Naive thymus-derived CD4-positive, alpha-beta T cell (primary cell): ENCODE measurements at regions not wholly inside any gene's neighbourhood (a gene's known extent, or its start where the extent isn't known, plus 50 kb on each side); places are given as distances from the start of the nearest gene placed in this dataset.
A peak's percentile ranks its signal among the peaks of the same experiment; 100 is the strongest.

Experiments used
- ATAC-seq: fragments of 150-1000 bp; cut with Tn5 transposase; 2 replicates; pipeline ENCODE4 v1.10.0; 2021; ENCODE audit warnings: mild to moderate bottlenecking, moderate library complexity
- CTCF ChIA-PET: fragments of 350-600 bp; sonication (Branson Sonifier 250); formaldehyde crosslinking; loops from one replicate; lab custom pipeline; 2021; ENCODE audit warnings: antibody characterized with exemption; lab: Charles Lee
- POLR2A ChIA-PET: fragments of 350-600 bp; sonication (Branson Sonifier 250); formaldehyde crosslinking; loops from one replicate; lab custom pipeline; 2021; ENCODE audit warnings: antibody characterized with exemption, inconsistent platforms; lab: Charles Lee
- DNase-seq, 9 donors: peaks; one replicate each; pipeline versions ENCODE4 v3.0.0 to v3.0.0-alpha.2; 2020 to 2022; ENCODE audit warnings: mixed read lengths in 1 of 9
- H3K27ac ChIP-seq: one replicate; pipeline ENCODE4 v1.7.0; 2013; ENCODE audit warnings: mild to moderate bottlenecking, low read depth, low read length, moderate library complexity
- H3K27me3 ChIP-seq, 2 donors: one replicate each; pipeline ENCODE4 v1.7.0; 2013; ENCODE audit warnings: low read length in 2 of 2, mild to moderate bottlenecking in 2 of 2, moderate library complexity in 2 of 2; ENCODE audit not compliant: control insufficient read depth in 2 of 2, insufficient read depth in 2 of 2
- H3K36me3 ChIP-seq, 3 experiments: 1 replicate in 2 of 3; 2 replicates in 1 of 3; pipeline ENCODE4 v1.7.0; 2013; ENCODE audit warnings: low read length in 3 of 3, mild to moderate bottlenecking in 3 of 3, moderate library complexity in 1 of 3; ENCODE audit not compliant: insufficient read depth in 3 of 3, control insufficient read depth in 2 of 3
- H3K4me1 ChIP-seq, 2 donors: one replicate each; pipeline ENCODE4 v1.7.0; 2013; ENCODE audit warnings: low read length in 2 of 2, mild to moderate bottlenecking in 2 of 2, moderate library complexity in 1 of 2; ENCODE audit not compliant: control insufficient read depth in 2 of 2, insufficient read depth in 2 of 2
- H3K4me3 ChIP-seq: 2 replicates; pipeline ENCODE4 v1.7.0; 2013; ENCODE audit warnings: mild to moderate bottlenecking, low read length
- H3K9me3 ChIP-seq, 3 experiments: 1 replicate in 2 of 3; 2 replicates in 1 of 3; pipeline ENCODE4 v1.7.0; 2013; ENCODE audit warnings: low read length in 3 of 3; ENCODE audit not compliant: control insufficient read depth in 2 of 3
- H3K27ac Mint-ChIP-seq, 9 donors: one replicate each; pipeline ENCODE4 v1.8.0; 2020 to 2022; ENCODE audit warnings: mixed read lengths in 9 of 9, mild to moderate bottlenecking in 8 of 9, moderate library complexity in 5 of 9, inconsistent platforms in 2 of 9
- H3K27me3 Mint-ChIP-seq, 5 donors: one replicate each; pipeline ENCODE4 v1.8.0; 2021 to 2022; ENCODE audit warnings: mixed read lengths in 5 of 5, mild to moderate bottlenecking in 1 of 5
- H3K36me3 Mint-ChIP-seq, 5 donors: one replicate each; pipeline ENCODE4 v1.8.0; 2020 to 2022; ENCODE audit warnings: mixed read lengths in 5 of 5, mild to moderate bottlenecking in 3 of 5, inconsistent platforms in 1 of 5
- H3K4me1 Mint-ChIP-seq, 7 donors: one replicate each; pipeline ENCODE4 v1.8.0; 2020 to 2022; ENCODE audit warnings: mixed read lengths in 7 of 7, mild to moderate bottlenecking in 3 of 7, inconsistent platforms in 1 of 7
- H3K4me3 Mint-ChIP-seq, 10 donors: one replicate each; pipeline ENCODE4 v1.8.0; 2020 to 2022; ENCODE audit warnings: mild to moderate bottlenecking in 10 of 10, mixed read lengths in 10 of 10, moderate library complexity in 6 of 10, inconsistent platforms in 2 of 10
- H3K9me3 Mint-ChIP-seq, 11 donors: one replicate each; pipeline ENCODE4 v1.8.0; 2020 to 2022; ENCODE audit warnings: mixed read lengths in 11 of 11, mild to moderate bottlenecking in 4 of 11, inconsistent platforms in 1 of 11, moderate library complexity in 1 of 11
- intact Hi-C, 2 donors: fragments of 100-400 bp; cut with micrococcal nuclease; formaldehyde crosslinking; loops; one replicate each; pipeline ENCODE4 v1.15.1; 2023

- H3K9me3 Mint-ChIP-seq = peaks cover 0 to 4% (median 0%) of the 10 kb centered on the region in 11 donors
- no peak overlapping the region for H3K4me3 ChIP-seq
- no peaks in the 10 kb centered on the region for H3K36me3 Mint-ChIP-seq
- peaks cover 2 to 37% (median 9%) of the 10 kb centered on the region in 5 donors for H3K27me3 Mint-ChIP-seq
- no peaks in the 10 kb centered on the region for H3K4me1 ChIP-seq
- no peaks in the 10 kb centered on the region for H3K4me1 Mint-ChIP-seq
- ATAC-seq = no peak
- peak overlapping the region in 1 of 9 donors; percentile 83 for H3K27ac Mint-ChIP-seq
- no peak for DNase-seq
- H3K27ac ChIP-seq = no peak overlapping the region
- ChIA-PET CTCF (interaction anchor here (0.6 kb wide), 1 partner anchor 734 kb away, joined by 3 read pairs; no protein-coding TSS in a partner anchor), POLR2A (no interaction called here)
- no peaks in the 10 kb centered on the region for H3K36me3 ChIP-seq
- intact Hi-C loops = no loop called here
- no peaks in the 10 kb centered on the region for H3K27me3 ChIP-seq
- no peaks in the 10 kb centered on the region for H3K9me3 ChIP-seq
- H3K4me3 Mint-ChIP-seq = no peak overlapping the region
Measured at GRCh38 chr17:68695659-68696058, 94.5 kb upstream of the FAM20A start.

- POLR2A ChIA-PET = no interaction called here
- no peak overlapping the region for H3K4me3 Mint-ChIP-seq
- H3K9me3 Mint-ChIP-seq = peaks cover 0 to 4% (median 0%) of the 10 kb centered on the region in 11 donors
- Histone ChIP-seq H3K36me3 (no peaks in the 10 kb centered on the region), H3K9me3 (no peaks in the 10 kb centered on the region), H3K4me1 (no peaks in the 10 kb centered on the region), H3K27me3 (no peaks in the 10 kb centered on the region), H3K4me3 (no peak overlapping the region), H3K27ac (no peak overlapping the region)
- H3K27me3 Mint-ChIP-seq = peaks cover 2 to 34% (median 9%) of the 10 kb centered on the region in 5 donors
- CTCF ChIA-PET = interaction anchor here (0.6 to 1.0 kb wide), 2 partner anchors 12 to 733 kb away, joined by 3 read pairs; no protein-coding TSS in a partner anchor
- ATAC-seq (no peak), DNase-seq (no peak)
- H3K36me3 Mint-ChIP-seq = no peaks in the 10 kb centered on the region
- no peaks in the 10 kb centered on the region for H3K4me1 Mint-ChIP-seq
- intact Hi-C loops = no loop called here
- H3K27ac Mint-ChIP-seq = no peak overlapping the region
Measured at GRCh38 chr17:68694791-68695485, 93.8 kb upstream of the FAM20A start.

DNA sequence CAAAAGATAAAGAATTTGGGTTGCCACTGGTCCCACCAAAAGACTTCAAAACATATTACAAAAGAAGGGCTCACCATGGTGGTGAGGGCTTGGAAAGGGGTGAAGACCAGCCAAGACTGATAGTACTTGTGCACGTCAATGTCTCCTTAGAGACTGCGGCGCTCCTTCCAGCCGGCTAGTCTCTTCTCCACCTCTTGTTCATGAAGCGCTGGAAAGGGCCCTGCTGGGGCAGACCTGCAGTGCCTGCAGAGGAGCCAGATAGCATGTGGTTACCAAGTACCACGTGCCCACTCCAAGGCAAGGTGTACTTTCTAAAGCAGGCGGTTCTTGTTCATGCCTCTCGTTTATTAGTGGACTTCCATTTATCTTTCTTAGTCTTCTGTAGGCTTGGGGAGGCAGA is 92.7 kb upstream of the FAM20A start:
- H3K36me3 ChIP-seq = no peaks in the 10 kb centered on the region
- peaks cover 0 to 4% (median 0%) of the 10 kb centered on the region in 11 donors for H3K9me3 Mint-ChIP-seq
- no peak overlapping the region for H3K4me3 Mint-ChIP-seq
- H3K27me3 ChIP-seq = no peaks in the 10 kb centered on the region
- no peaks in the 10 kb centered on the region for H3K36me3 Mint-ChIP-seq
- no peaks in the 10 kb centered on the region for H3K4me1 Mint-ChIP-seq
- H3K27ac Mint-ChIP-seq = no peak overlapping the region
- CTCF ChIA-PET = no interaction called here
- H3K4me3 ChIP-seq = no peak overlapping the region
- no peaks in the 10 kb centered on the region for H3K4me1 ChIP-seq
- POLR2A ChIA-PET = no interaction called here
- no peak for ATAC-seq
- intact Hi-C loops = no loop called here
- H3K9me3 ChIP-seq = no peaks in the 10 kb centered on the region
- DNase-seq = no peak
- no peak overlapping the region for H3K27ac ChIP-seq
- H3K27me3 Mint-ChIP-seq = peaks cover 2 to 28% (median 9%) of the 10 kb centered on the region in 5 donors

- ChIA-PET CTCF (no interaction called here), POLR2A (no interaction called here)
- Mint-ChIP-seq H3K36me3 (no peaks in the 10 kb centered on the region), H3K4me3 (no peak overlapping the region), H3K27me3 (peaks cover 4 to 27% (median 9%) of the 10 kb centered on the region in 5 donors), H3K4me1 (no peaks in the 10 kb centered on the region), H3K27ac (no peak overlapping the region), H3K9me3 (peaks cover 0 to 4% (median 0%) of the 10 kb centered on the region in 11 donors)
- ATAC-seq (no peak), DNase-seq (no peak)
- Histone ChIP-seq H3K9me3 (no peaks in the 10 kb centered on the region), H3K36me3 (no peaks in the 10 kb centered on the region), H3K4me3 (no peak overlapping the region), H3K27ac (no peak overlapping the region), H3K27me3 (no peaks in the 10 kb centered on the region), H3K4me1 (no peaks in the 10 kb centered on the region)
- intact Hi-C loops = no loop called here
Measured at GRCh38 chr17:68693466-68693865, 92.3 kb upstream of the FAM20A start.

DNA sequence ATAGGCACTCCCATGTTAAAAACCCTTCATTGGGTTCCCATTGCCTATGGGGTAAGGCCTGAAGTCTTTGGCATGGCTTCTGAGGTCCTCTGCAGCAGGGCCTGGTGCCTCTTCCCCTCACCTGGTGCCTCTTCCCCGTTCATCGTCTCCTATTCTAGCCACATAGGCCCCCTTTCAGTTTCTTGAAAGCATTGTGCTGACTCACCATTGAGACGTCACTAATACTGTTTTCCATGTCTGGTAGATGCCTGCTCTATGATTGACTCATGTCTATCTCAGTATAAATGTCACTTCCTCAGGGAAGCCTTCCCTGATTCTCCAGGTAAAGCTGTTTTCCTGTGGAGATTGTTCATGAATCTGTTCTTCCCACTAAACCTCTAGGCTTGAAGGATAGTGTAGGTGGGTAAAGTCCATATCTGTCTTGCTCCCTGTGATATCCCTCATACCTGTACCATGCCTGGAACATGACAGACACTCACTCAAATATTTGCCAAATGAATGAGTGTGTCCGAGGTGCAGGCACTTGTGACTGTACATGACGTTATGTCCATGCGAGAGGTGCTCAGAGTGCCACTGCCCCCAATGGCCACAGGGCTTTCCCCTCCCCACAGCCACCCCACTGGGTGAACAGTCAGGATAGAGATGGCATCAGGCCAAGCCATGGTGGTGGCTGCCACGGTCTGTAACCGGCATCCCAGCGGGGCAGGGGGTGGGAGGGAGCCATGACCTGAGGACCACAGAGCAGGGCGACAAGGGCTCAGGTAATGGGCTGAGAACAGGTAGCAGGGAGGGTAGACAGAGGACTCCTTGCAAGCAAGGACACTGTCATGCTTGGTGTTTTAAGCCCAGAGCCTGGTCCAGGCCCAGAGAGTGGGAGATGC is 85.2 kb upstream of the FAM20A start:
- ATAC-seq (no peak), DNase-seq (no peak)
- POLR2A ChIA-PET = no interaction called here
- Histone ChIP-seq H3K4me3 (no peak overlapping the region), H3K27ac (no peak overlapping the region), H3K4me1 (no peaks in the 10 kb centered on the region), H3K36me3 (no peaks in the 10 kb centered on the region), H3K9me3 (no peaks in the 10 kb centered on the region), H3K27me3 (no peaks in the 10 kb centered on the region)
- Mint-ChIP-seq H3K4me1 (no peaks in the 10 kb centered on the region), H3K4me3 (no peak overlapping the region), H3K27ac (no peak overlapping the region), H3K36me3 (no peaks in the 10 kb centered on the region), H3K9me3 (peaks cover 0 to 9% (median 0%) of the 10 kb centered on the region in 11 donors), H3K27me3 (peaks cover 4 to 39% (median 18%) of the 10 kb centered on the region in 5 donors)
- CTCF ChIA-PET = no interaction called here
- intact Hi-C loops = no loop called here

- ChIA-PET CTCF (no interaction called here), POLR2A (no interaction called here)
- H3K4me1 ChIP-seq = no peaks in the 10 kb centered on the region
- H3K4me3 Mint-ChIP-seq = no peak overlapping the region
- DNase-seq = no peak
- peaks cover 4 to 46% (median 25%) of the 10 kb centered on the region in 5 donors for H3K27me3 Mint-ChIP-seq
- H3K9me3 ChIP-seq = no peaks in the 10 kb centered on the region
- no peak for ATAC-seq
- H3K27ac ChIP-seq = no peak overlapping the region
- intact Hi-C loops = no loop called here
- H3K36me3 ChIP-seq = no peaks in the 10 kb centered on the region
- H3K36me3 Mint-ChIP-seq = no peaks in the 10 kb centered on the region
- no peaks in the 10 kb centered on the region for H3K4me1 Mint-ChIP-seq
- peaks cover 0 to 9% (median 0%) of the 10 kb centered on the region in 11 donors for H3K9me3 Mint-ChIP-seq
- H3K27ac Mint-ChIP-seq = no peak overlapping the region
- no peak overlapping the region for H3K4me3 ChIP-seq
- H3K27me3 ChIP-seq = no peaks in the 10 kb centered on the region
Measured at GRCh38 chr17:68684949-68685357, 83.8 kb upstream of the FAM20A start.
